ENCODE measurements at regions not wholly inside any gene's neighbourhood (a gene's known extent, or its start where the extent isn't known, plus 50 kb on each side); places are given as distances from the start of the nearest gene placed in this dataset.

GRCh38 chr11:11077898-11078297 is 220.0 kb upstream of the ZBED5 start:
- Histone ChIP-seq H3K27ac (ENCODE audit: insufficient read depth, low read depth, low read length) (no peak overlapping the region), H2AFZ (ENCODE audit: low read depth, low read length) (no peak overlapping the region), H3K4me3 (replicated peaks in 1 of 3; ENCODE audit: insufficient read depth in 1 of 3, low read depth in 1 of 3, low read length in 3 of 3) (no peak overlapping the region), H3K9ac (replicated peaks; ENCODE audit: extremely low read depth, insufficient read depth, low read length) (no peak overlapping the region), H3K4me1 (ENCODE audit: control insufficient read depth, extremely low read depth, insufficient read depth, low read length) (no peaks in the 10 kb centered on the region), H4K20me1 (replicated peaks; ENCODE audit: control insufficient read depth, extremely low read depth, insufficient read depth, low read length) (no peaks in the 10 kb centered on the region), H3K9me3 (replicated peaks; ENCODE audit: control insufficient read depth, insufficient read depth, low read length) (no peaks in the 10 kb centered on the region), H3K27me3 (ENCODE audit: control insufficient read depth in 2 of 2, insufficient read depth in 2 of 2, low read length in 2 of 2) (peaks cover 0 to 2% of the 10 kb centered on the region in 2 experiments), H3K36me3 (ENCODE audit: control insufficient read depth in 2 of 2, extremely low read depth in 1 of 2, insufficient read depth in 2 of 2, low read length in 2 of 2) (no peaks in the 10 kb centered on the region), H3K9me1 (replicated peaks; ENCODE audit: control insufficient read depth, extremely low read depth, insufficient read depth, low read length) (no peaks in the 10 kb centered on the region), H3K79me2 (ENCODE audit: control insufficient read depth, insufficient read depth, low read length) (no peaks in the 10 kb centered on the region), H3K4me2 (ENCODE audit: insufficient read depth, low read length) (no peak overlapping the region)
- CTCF ChIA-PET = interaction anchor here (1.2 to 2.4 kb wide), 3 partner anchors 50 to 710 kb away, joined by 4 to 7 read pairs (median 6); no protein-coding TSS in a partner anchor
- POLR2A ChIA-PET = no interaction called here
- DNase-seq (ENCODE audit: low read depth, low spot score) (no peak), FAIRE-seq (no peak)
- no TSS peak for BruUV-seq (replicated peaks)
- dilution Hi-C loops (cut with MboI; ENCODE audit: extremely low pct_ligation_motif_present, low sequenced_read_pairs) = no loop called here
- intact Hi-C loops (cut with micrococcal nuclease) = no loop called here
- TF ChIP-seq POLR2AphosphoS5 (IDR thresholded peaks at IDR 0.05; ENCODE audit: insufficient read depth, low read depth, low read length) = no peak
- TF ChIP-seq MYC (IDR thresholded peaks at IDR 0.05; ENCODE audit: low read depth, low read length) = no peak
- TF ChIP-seq CTCF (IDR thresholded peaks at IDR 0.05; ENCODE audit: extremely low read depth in 1 of 2, insufficient read depth in 1 of 2, low read depth in 1 of 2, low read length in 2 of 2) = no peak
- TF ChIP-seq JUN (IDR thresholded peaks at IDR 0.05; ENCODE audit: borderline replicate concordance, insufficient read depth, insufficient read length, low read depth) = no peak
- TF ChIP-seq POLR2A (IDR thresholded peaks at IDR 0.05; ENCODE audit: low read depth, low read length) = no peak
- no peak for TF ChIP-seq EZH2 (IDR thresholded peaks at IDR 0.05; ENCODE audit: borderline replicate concordance, low read depth, low read length, severe bottlenecking)
- TF ChIP-seq GATA2 (IDR thresholded peaks at IDR 0.05; ENCODE audit: insufficient read depth, insufficient read length, low read depth, low read length) = no peak
- TF ChIP-seq MAX (IDR thresholded peaks at IDR 0.05; ENCODE audit: insufficient read depth, insufficient read length) = no peak
- TF ChIP-seq FOS (IDR thresholded peaks at IDR 0.05; ENCODE audit: borderline replicate concordance, insufficient read depth, low read length) = no peak
